CD4-positive, CD25-positive, alpha-beta regulatory T cell (primary cell): ENCODE measurements at regions not wholly inside any gene's neighbourhood (a gene's known extent, or its start where the extent isn't known, plus 50 kb on each side); places are given as distances from the start of the nearest gene placed in this dataset.

ENCODE experiments used
- ATAC-seq, 2 donors: fragments of 150-1000 bp; cut with Tn5 transposase; one replicate each; pipeline ENCODE4 v1.10.0; 2021; ENCODE audit warnings: low read depth in 2 of 2, moderate number of reproducible peaks in 2 of 2, moderate library complexity in 1 of 2
- DNase-seq, 3 donors: peaks; one replicate each; pipeline versions ENCODE4 v3.0.0 to v3.0.0-alpha.2; 2012 to 2022; ENCODE audit warnings: mixed read lengths in 1 of 3
- H3K27ac ChIP-seq: one replicate; pipeline ENCODE4 v1.7.0; 2013; ENCODE audit warnings: mild to moderate bottlenecking, low read length; ENCODE audit not compliant: insufficient read depth, poor library complexity, severe bottlenecking
- H3K27me3 ChIP-seq: one replicate; pipeline ENCODE4 v1.7.0; 2013; ENCODE audit warnings: low read length; ENCODE audit not compliant: control insufficient read depth, insufficient read depth
- H3K36me3 ChIP-seq: one replicate; pipeline ENCODE4 v1.7.0; 2013; ENCODE audit warnings: mild to moderate bottlenecking, low read length, moderate library complexity; ENCODE audit not compliant: control insufficient read depth, insufficient read depth
- H3K4me1 ChIP-seq: 2 replicates; pipeline ENCODE4 v1.7.0; 2013; ENCODE audit warnings: mild to moderate bottlenecking, low read length; ENCODE audit not compliant: insufficient read depth, control insufficient read depth, poor library complexity, severe bottlenecking
- H3K4me3 ChIP-seq: one replicate; pipeline ENCODE4 v1.7.0; 2013; ENCODE audit warnings: low read depth, mild to moderate bottlenecking, low read length, moderate library complexity
- H3K9me3 ChIP-seq, 2 experiments: 1 replicate in 1 of 2; 2 replicates in 1 of 2; pipeline ENCODE4 v1.7.0; 2013; ENCODE audit warnings: low read length in 2 of 2, mild to moderate bottlenecking in 1 of 2, moderate library complexity in 1 of 2; ENCODE audit not compliant: control insufficient read depth in 2 of 2
- H3K27ac Mint-ChIP-seq, 3 donors: one replicate each; pipeline ENCODE4 v1.8.0; 2020 to 2022; ENCODE audit warnings: mild to moderate bottlenecking in 3 of 3, mixed read lengths in 3 of 3, moderate library complexity in 2 of 3
- H3K27me3 Mint-ChIP-seq: one replicate; pipeline ENCODE4 v1.8.0; 2022; ENCODE audit warnings: mild to moderate bottlenecking, mixed read lengths
- H3K36me3 Mint-ChIP-seq: one replicate; pipeline ENCODE4 v1.8.0; 2020; ENCODE audit warnings: mixed read lengths
- H3K4me1 Mint-ChIP-seq, 4 donors: one replicate each; pipeline ENCODE4 v1.8.0; 2020 to 2022; ENCODE audit warnings: mixed read lengths in 4 of 4, mild to moderate bottlenecking in 1 of 4
- H3K4me3 Mint-ChIP-seq, 4 donors: one replicate each; pipeline ENCODE4 v1.8.0; 2020 to 2022; ENCODE audit warnings: mild to moderate bottlenecking in 4 of 4, mixed read lengths in 4 of 4, moderate library complexity in 3 of 4
- H3K9me3 Mint-ChIP-seq, 7 donors: one replicate each; pipeline ENCODE4 v1.8.0; 2020 to 2022; ENCODE audit warnings: mixed read lengths in 7 of 7, mild to moderate bottlenecking in 3 of 7, moderate library complexity in 2 of 7

DNA sequence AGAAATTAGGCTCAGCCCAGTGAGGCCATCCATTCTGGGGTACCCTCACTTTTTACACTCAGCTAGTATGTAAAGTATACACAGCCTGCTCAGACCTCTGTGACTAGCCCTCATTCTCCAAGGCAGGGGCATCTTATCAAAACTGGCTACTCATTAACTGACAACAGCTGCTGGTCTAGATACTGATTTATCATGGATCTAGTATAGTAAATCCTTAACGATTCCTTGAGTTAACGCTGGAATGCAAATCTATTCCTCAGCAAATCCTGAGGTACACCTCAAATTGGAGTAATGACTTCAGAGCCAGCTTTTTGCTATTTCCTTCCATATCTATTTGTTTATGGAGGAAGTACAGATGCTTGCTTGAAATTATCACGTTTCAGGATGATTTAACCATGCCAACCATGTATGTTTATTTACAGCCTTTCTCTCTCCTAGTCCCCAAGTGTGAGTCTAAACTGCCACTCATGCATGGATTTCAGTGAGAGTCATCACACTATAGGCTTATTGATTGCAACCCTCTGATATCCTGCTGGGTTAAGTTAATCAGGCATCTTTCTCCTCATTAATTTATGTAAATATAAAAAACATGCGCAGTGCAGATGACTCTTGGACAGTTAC is 70.2 kb upstream of the DOK6 start:
- ATAC-seq = no peak
- H3K27ac Mint-ChIP-seq = no peak overlapping the region
- DNase-seq = no peak
- H3K9me3 Mint-ChIP-seq = peaks cover 0 to 5% (median 4%) of the 10 kb centered on the region in 7 donors
- Histone ChIP-seq H3K9me3 (no peaks in the 10 kb centered on the region), H3K4me3 (no peak overlapping the region), H3K27ac (no peak overlapping the region), H3K27me3 (no peaks in the 10 kb centered on the region), H3K36me3 (no peaks in the 10 kb centered on the region), H3K4me1 (no peaks in the 10 kb centered on the region)
- H3K36me3 Mint-ChIP-seq = no peaks in the 10 kb centered on the region
- H3K27me3 Mint-ChIP-seq = no peaks in the 10 kb centered on the region
- H3K4me3 Mint-ChIP-seq = no peak overlapping the region
- H3K4me1 Mint-ChIP-seq = no peaks in the 10 kb centered on the region

DNA sequence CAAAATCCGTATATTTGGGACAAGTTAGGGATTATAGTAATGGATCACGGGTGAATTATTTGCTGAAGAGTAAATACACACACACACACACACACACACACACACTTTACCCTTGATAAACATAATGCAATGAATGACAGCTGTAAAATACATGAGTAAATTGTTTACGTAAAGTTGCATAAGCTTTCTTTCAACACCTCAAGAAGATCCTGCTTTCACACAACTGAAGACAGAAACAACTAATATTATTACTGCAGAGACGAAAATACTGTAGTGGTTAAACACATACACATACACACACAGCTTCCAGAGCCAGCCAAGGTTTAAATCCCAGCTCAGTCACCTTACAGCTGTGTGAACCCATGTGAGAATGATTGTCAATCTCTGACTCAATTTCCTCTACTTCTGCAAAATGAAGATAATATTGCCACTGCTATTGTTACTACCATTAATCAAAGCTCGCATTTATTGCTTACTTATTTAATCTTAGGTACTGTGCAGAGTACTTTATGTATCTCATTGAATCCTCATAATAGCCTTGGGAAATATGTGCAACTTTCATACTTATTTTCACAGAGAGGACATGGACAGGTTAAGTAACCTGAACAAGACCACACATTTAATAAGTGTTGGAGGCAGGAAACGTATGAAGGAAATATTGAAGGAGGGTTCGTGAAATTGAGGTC is 50.6 kb upstream of the DOK6 start:
- Mint-ChIP-seq H3K9me3 (peaks cover 0 to 4% (median 0%) of the 10 kb centered on the region in 7 donors), H3K27me3 (no peaks in the 10 kb centered on the region), H3K4me1 (no peaks in the 10 kb centered on the region), H3K36me3 (no peaks in the 10 kb centered on the region), H3K27ac (no peak overlapping the region), H3K4me3 (no peak overlapping the region)
- DNase-seq = no peak
- ATAC-seq = no peak
- H3K36me3 ChIP-seq = no peaks in the 10 kb centered on the region
- no peaks in the 10 kb centered on the region for H3K4me1 ChIP-seq
- no peaks in the 10 kb centered on the region for H3K9me3 ChIP-seq
- H3K4me3 ChIP-seq = no peak overlapping the region
- H3K27me3 ChIP-seq = no peaks in the 10 kb centered on the region
- no peak overlapping the region for H3K27ac ChIP-seq
